ENCODE measurements at regions not wholly inside any gene's neighbourhood (a gene's known extent, or its start where the extent isn't known, plus 50 kb on each side); places are given as distances from the start of the nearest gene placed in this dataset.

- no peaks in the 10 kb centered on the region for H3K9me3 Mint-ChIP-seq
- H3K4me3 Mint-ChIP-seq = no peak overlapping the region
- H3K4me1 Mint-ChIP-seq (ENCODE audit: low read depth) = no peaks in the 10 kb centered on the region
- CTCF ChIA-PET = interaction anchor here (0.6 kb wide), 1 partner anchor 46 kb away, joined by 3 read pairs; no protein-coding TSS in a partner anchor
- no peak overlapping the region for H3K27ac Mint-ChIP-seq
- H3K27me3 Mint-ChIP-seq (ENCODE audit: low read depth) = peaks cover 1% of the 10 kb centered on the region
- H3K36me3 Mint-ChIP-seq (ENCODE audit: low read depth) = no peaks in the 10 kb centered on the region
- intact Hi-C loops (cut with micrococcal nuclease) = no loop called here
- DNase-seq = no peak
Measured at GRCh38 chr2:188884517-188884916, 89.7 kb upstream of the COL3A1 start.

- CTCF ChIA-PET = interaction anchor here (1.7 kb wide), 1 partner anchor 95 kb away, joined by 4 read pairs; no protein-coding TSS in a partner anchor
- Mint-ChIP-seq H3K36me3 (ENCODE audit: low read depth) (no peaks in the 10 kb centered on the region), H3K4me3 (no peak overlapping the region), H3K9me3 (no peaks in the 10 kb centered on the region), H3K27me3 (ENCODE audit: low read depth) (no peaks in the 10 kb centered on the region), H3K27ac (no peak overlapping the region), H3K4me1 (ENCODE audit: low read depth) (no peaks in the 10 kb centered on the region)
- intact Hi-C loops (cut with micrococcal nuclease) = no loop called here
- no peak for DNase-seq
Measured at GRCh38 chr2:188889187-188889586, 85.0 kb upstream of the COL3A1 start.

- intact Hi-C loops (cut with micrococcal nuclease) = no loop called here
- CTCF ChIA-PET = no interaction called here
- H3K4me1 Mint-ChIP-seq (ENCODE audit: low read depth) = no peaks in the 10 kb centered on the region
- no peak overlapping the region for H3K4me3 Mint-ChIP-seq
- H3K36me3 Mint-ChIP-seq (ENCODE audit: low read depth) = no peaks in the 10 kb centered on the region
- no peaks in the 10 kb centered on the region for H3K9me3 Mint-ChIP-seq
- DNase-seq = no peak
- no peaks in the 10 kb centered on the region for H3K27me3 Mint-ChIP-seq (ENCODE audit: low read depth)
- no peak overlapping the region for H3K27ac Mint-ChIP-seq
Measured at GRCh38 chr2:188890755-188891154, 83.4 kb upstream of the COL3A1 start.

DNA sequence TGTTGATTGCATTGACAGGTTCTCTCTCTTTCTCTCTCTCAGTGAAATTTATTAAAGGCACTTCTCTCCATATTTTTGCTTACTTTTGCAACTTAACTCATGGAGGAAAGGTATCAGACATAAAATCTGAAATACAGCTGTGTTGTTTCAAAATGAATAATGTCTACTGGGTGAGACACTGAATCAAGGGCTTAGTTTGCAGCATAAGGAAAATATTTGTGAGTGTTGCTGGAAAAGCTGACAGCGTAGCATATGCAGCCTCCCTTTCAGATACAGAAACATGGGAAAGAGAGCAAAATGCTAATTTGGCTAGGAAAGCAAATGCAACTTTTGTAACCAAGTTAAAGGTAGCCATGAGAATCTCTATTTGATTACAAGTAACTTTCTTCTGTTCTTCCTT is 81.5 kb upstream of the COL3A1 start:
- intact Hi-C loops (cut with micrococcal nuclease) = no loop called here
- CTCF ChIA-PET = no interaction called here
- Mint-ChIP-seq H3K9me3 (no peaks in the 10 kb centered on the region), H3K27me3 (ENCODE audit: low read depth) (no peaks in the 10 kb centered on the region), H3K4me3 (no peak overlapping the region), H3K4me1 (ENCODE audit: low read depth) (no peaks in the 10 kb centered on the region), H3K27ac (no peak overlapping the region), H3K36me3 (ENCODE audit: low read depth) (no peaks in the 10 kb centered on the region)
- DNase-seq = no peak

DNA sequence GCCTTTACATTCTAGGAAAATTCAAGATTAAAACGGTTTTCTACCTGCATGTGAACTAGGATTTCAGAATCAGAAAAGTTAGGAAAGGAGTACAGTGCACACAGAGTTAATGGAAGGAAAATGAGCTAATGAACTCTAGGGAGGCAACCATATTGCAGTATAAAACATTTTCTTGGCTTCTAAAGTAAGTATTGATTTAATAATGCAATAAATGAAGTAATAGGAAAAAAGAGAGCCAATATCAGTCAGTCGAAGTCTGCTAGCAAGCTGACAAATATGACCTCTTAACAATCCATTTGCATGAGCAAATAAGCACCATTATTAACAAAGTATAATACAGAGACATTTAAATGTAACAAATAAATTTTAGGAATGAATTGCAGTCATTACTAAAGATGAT is 80.2 kb upstream of the COL3A1 start:
- CTCF ChIA-PET = no interaction called here

GRCh38 chr2:188894979-188895378 is 79.2 kb upstream of the COL3A1 start:
- no peak for DNase-seq
- Mint-ChIP-seq H3K9me3 (no peaks in the 10 kb centered on the region), H3K36me3 (ENCODE audit: low read depth) (no peaks in the 10 kb centered on the region), H3K4me3 (no peak overlapping the region), H3K4me1 (ENCODE audit: low read depth) (no peaks in the 10 kb centered on the region), H3K27ac (no peak overlapping the region), H3K27me3 (ENCODE audit: low read depth) (no peaks in the 10 kb centered on the region)
- CTCF ChIA-PET = no interaction called here
- intact Hi-C loops (cut with micrococcal nuclease) = no loop called here

More for the DNA sequence above, 80.2 kb upstream of the COL3A1 start:
- no peaks in the 10 kb centered on the region for H3K36me3 Mint-ChIP-seq (ENCODE audit: low read depth)
- H3K27me3 Mint-ChIP-seq (ENCODE audit: low read depth) = no peaks in the 10 kb centered on the region
- H3K4me1 Mint-ChIP-seq (ENCODE audit: low read depth) = no peaks in the 10 kb centered on the region
- no peaks in the 10 kb centered on the region for H3K9me3 Mint-ChIP-seq
- no peak overlapping the region for H3K4me3 Mint-ChIP-seq
- no peak for DNase-seq
- intact Hi-C loops (cut with micrococcal nuclease) = no loop called here
- no peak overlapping the region for H3K27ac Mint-ChIP-seq

DNA sequence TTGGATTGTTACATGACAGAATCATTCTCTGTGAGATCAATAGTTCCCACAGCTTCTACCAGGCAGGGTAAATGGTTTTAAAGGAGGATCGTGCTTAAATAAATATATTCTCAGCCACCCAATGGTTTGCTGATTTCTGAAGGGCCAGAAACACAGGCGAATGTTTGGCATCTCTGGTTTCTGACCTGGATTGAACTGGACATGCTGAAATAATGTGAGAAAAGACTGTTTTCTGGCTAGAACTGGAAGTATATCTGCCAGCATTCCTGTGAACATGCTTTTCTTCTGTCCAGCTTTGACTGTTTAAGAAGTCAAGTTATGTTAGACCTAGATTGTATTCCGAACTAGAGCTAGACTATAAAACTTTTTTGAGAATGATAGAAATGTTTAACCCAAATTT is 77.1 kb upstream of the COL3A1 start:
- no peaks in the 10 kb centered on the region for H3K9me3 Mint-ChIP-seq
- H3K27me3 Mint-ChIP-seq (ENCODE audit: low read depth) = no peaks in the 10 kb centered on the region
- H3K4me1 Mint-ChIP-seq (ENCODE audit: low read depth) = no peaks in the 10 kb centered on the region
- H3K4me3 Mint-ChIP-seq = no peak overlapping the region
- CTCF ChIA-PET = no interaction called here
- H3K36me3 Mint-ChIP-seq (ENCODE audit: low read depth) = no peaks in the 10 kb centered on the region
- DNase-seq = no peak
- intact Hi-C loops (cut with micrococcal nuclease) = no loop called here
- H3K27ac Mint-ChIP-seq = no peak overlapping the region

DNA sequence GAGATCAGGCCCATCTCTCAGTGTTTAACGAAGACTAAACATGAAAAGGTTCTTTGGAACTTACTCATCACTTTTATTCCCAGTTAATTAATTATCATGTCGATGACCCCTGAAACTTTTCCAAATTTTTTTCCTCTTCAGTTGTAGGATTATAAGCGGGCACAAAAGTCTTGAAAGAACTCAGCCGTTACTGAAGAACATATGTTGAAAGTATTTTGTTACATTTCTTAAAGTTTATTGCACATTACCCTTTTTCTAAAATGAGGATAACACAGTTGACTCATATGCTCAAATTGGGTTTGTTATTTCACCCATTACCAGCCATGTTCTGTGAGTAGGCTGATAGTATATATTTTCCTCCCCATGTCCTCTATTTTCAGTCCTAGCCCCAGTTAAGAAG is 75.9 kb upstream of the COL3A1 start:
- intact Hi-C loops (cut with micrococcal nuclease) = no loop called here
- H3K27me3 Mint-ChIP-seq (ENCODE audit: low read depth) = no peaks in the 10 kb centered on the region
- CTCF ChIA-PET = no interaction called here
- H3K4me1 Mint-ChIP-seq (ENCODE audit: low read depth) = no peaks in the 10 kb centered on the region
- no peak overlapping the region for H3K4me3 Mint-ChIP-seq
- no peak for DNase-seq
- no peak overlapping the region for H3K27ac Mint-ChIP-seq
- no peaks in the 10 kb centered on the region for H3K36me3 Mint-ChIP-seq (ENCODE audit: low read depth)
- H3K9me3 Mint-ChIP-seq = no peaks in the 10 kb centered on the region

GRCh38 chr2:188902901-188903491 is 71.2 kb upstream of the COL3A1 start:
- H3K4me3 Mint-ChIP-seq = no peak overlapping the region
- CTCF ChIA-PET = no interaction called here
- peaks cover 3% of the 10 kb centered on the region for H3K27me3 Mint-ChIP-seq (ENCODE audit: low read depth)
- intact Hi-C loops (cut with micrococcal nuclease) = no loop called here
- no peaks in the 10 kb centered on the region for H3K9me3 Mint-ChIP-seq
- no peaks in the 10 kb centered on the region for H3K4me1 Mint-ChIP-seq (ENCODE audit: low read depth)
- H3K36me3 Mint-ChIP-seq (ENCODE audit: low read depth) = no peaks in the 10 kb centered on the region
- H3K27ac Mint-ChIP-seq = no peak overlapping the region
- DNase-seq = no peak

DNA sequence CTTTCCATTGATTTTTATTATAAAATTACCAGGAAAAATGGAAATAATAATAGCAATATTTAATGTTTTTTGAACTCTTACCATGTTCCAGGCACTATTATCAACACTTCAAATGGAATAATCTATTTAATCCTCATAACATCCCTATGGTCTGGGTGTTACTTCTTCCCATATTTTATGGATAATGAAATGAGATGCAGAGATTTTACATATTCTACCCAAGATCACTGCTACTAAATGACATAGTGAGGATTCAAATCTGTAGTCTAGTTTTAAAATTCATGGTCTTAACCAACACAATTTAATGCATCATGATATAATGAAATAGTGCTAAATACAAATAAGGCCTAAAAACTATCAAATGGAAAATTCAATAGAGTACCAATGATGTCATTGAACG is 70.4 kb upstream of the COL3A1 start:
- Mint-ChIP-seq H3K27me3 (ENCODE audit: low read depth) (peaks cover 3% of the 10 kb centered on the region), H3K4me1 (ENCODE audit: low read depth) (no peaks in the 10 kb centered on the region), H3K4me3 (no peak overlapping the region), H3K27ac (no peak overlapping the region), H3K36me3 (ENCODE audit: low read depth) (no peaks in the 10 kb centered on the region), H3K9me3 (no peaks in the 10 kb centered on the region)
- CTCF ChIA-PET = no interaction called here
- no peak for DNase-seq
- intact Hi-C loops (cut with micrococcal nuclease) = no loop called here

DNA sequence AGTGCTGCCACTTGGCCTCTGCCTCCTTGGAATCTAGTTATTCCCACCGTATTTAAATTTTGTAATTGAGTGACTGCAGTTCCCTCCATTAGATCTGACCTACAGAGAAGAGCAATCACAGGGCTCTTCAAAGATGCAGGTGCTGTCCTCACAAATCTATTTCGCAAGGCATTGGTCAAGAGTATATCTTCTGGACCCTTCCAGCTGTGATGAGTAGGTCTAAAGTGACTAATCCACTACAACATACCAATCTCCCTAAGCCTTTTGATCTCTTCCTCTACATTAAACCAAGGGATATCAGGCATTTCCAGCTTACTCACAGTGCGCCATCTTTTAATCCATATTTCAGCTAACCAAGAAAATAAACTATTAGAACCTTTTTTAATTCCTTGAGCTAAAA is 65.1 kb upstream of the COL3A1 start:
- DNase-seq = no peak
- CTCF ChIA-PET = no interaction called here
- Mint-ChIP-seq H3K4me1 (ENCODE audit: low read depth) (no peaks in the 10 kb centered on the region), H3K27ac (no peak overlapping the region), H3K4me3 (no peak overlapping the region), H3K27me3 (ENCODE audit: low read depth) (peaks cover 3% of the 10 kb centered on the region), H3K36me3 (ENCODE audit: low read depth) (no peaks in the 10 kb centered on the region), H3K9me3 (no peaks in the 10 kb centered on the region)
- intact Hi-C loops (cut with micrococcal nuclease) = no loop called here

DNA sequence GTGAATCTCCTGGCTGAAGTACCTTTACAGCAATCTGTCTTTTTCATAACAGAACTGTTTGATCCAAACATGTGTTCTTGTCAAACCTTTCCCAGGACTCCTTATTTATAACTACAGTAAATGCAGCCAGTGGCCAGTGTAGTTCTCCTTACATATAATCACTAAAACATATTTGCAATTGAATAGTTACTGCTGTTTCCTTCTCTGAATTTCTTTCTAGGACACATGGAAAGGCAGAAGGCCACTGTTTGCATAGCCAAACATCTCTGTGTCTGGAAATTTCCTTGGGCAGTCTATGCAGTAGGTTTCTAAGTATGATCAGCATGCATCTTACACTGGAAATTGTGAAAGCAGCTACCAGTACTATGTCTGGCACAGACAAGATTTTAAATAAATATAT is 57.4 kb upstream of the COL3A1 start:
- Mint-ChIP-seq H3K4me3 (no peak overlapping the region), H3K4me1 (ENCODE audit: low read depth) (no peaks in the 10 kb centered on the region), H3K9me3 (no peaks in the 10 kb centered on the region), H3K27me3 (ENCODE audit: low read depth) (peaks cover 2% of the 10 kb centered on the region), H3K36me3 (ENCODE audit: low read depth) (no peaks in the 10 kb centered on the region), H3K27ac (no peak overlapping the region)
- CTCF ChIA-PET = interaction anchor here (0.8 kb wide), 1 partner anchor 31 kb away, joined by 3 read pairs; no protein-coding TSS in a partner anchor
- intact Hi-C loops (cut with micrococcal nuclease) = no loop called here
- DNase-seq = no peak

DNA sequence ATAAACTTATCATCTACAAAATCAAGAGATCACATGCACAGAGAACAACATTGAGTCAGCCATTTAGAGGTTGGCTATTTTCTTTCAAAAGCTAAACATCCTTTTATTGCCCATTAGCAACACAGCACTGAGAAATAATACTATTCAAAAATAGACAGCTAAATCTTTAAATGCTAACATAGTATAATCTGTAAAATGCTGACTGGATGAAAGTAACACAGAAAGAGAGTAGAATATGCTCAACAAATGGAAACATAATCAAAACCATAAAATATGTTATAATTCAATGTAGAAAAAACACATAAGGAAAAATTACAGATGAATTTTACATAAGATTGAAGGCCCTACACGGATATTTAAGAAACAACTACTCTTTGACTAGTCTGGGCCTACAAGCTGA is 56.5 kb upstream of the COL3A1 start:
- Mint-ChIP-seq H3K4me3 (no peak overlapping the region), H3K4me1 (ENCODE audit: low read depth) (no peaks in the 10 kb centered on the region), H3K27ac (no peak overlapping the region), H3K36me3 (ENCODE audit: low read depth) (no peaks in the 10 kb centered on the region), H3K27me3 (ENCODE audit: low read depth) (peaks cover 2% of the 10 kb centered on the region), H3K9me3 (no peaks in the 10 kb centered on the region)
- CTCF ChIA-PET = no interaction called here
- DNase-seq = no peak
- intact Hi-C loops (cut with micrococcal nuclease) = no loop called here

DNA sequence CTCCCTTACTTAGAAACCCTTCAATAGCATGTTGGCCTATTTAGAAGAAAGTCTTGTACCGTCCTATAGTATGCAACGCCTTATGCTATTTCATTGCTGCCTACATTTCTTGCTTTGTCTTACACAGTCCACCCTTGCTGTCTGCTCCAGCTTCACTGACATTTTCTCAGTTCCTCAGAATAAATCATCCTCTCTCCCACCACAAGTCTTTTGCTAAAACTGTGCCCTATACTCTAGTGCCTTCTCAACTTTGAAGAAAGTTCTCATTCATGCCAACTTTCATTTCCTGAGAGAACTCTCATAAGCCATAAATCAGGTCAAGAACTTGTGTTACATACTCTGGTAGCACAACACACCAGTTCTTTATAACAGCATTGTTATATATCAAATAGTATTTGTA is 54.3 kb upstream of the COL3A1 start:
- H3K4me1 Mint-ChIP-seq (ENCODE audit: low read depth) = no peaks in the 10 kb centered on the region
- no peaks in the 10 kb centered on the region for H3K9me3 Mint-ChIP-seq
- peaks cover 2% of the 10 kb centered on the region for H3K27me3 Mint-ChIP-seq (ENCODE audit: low read depth)
- DNase-seq = no peak
- no peak overlapping the region for H3K27ac Mint-ChIP-seq
- intact Hi-C loops (cut with micrococcal nuclease) = no loop called here
- H3K36me3 Mint-ChIP-seq (ENCODE audit: low read depth) = no peaks in the 10 kb centered on the region
- CTCF ChIA-PET = no interaction called here
- H3K4me3 Mint-ChIP-seq = no peak overlapping the region

Data from activated naive CD4-positive, alpha-beta T cell treated with anti-CD3 and anti-CD28 coated beads for 36 hours (primary cell).